ENCODE measurements at regions not wholly inside any gene's neighbourhood (a gene's known extent, or its start where the extent isn't known, plus 50 kb on each side); places are given as distances from the start of the nearest gene placed in this dataset.

GRCh38 chr1:4132352-4133296 lies 232.6 kb upstream of the C1orf174 start:
- Histone ChIP-seq H3K27ac (ENCODE audit: insufficient read depth, low read length) (no peak overlapping the region), H3K4me1 (ENCODE audit: control insufficient read depth, insufficient read depth, low read length) (no peaks in the 10 kb centered on the region), H2AK5ac (ENCODE audit: low read depth, low read length) (no peak overlapping the region), H3K23ac (ENCODE audit: low read depth, low read length) (no peak overlapping the region), H3K4me2 (ENCODE audit: low read depth, low read length) (no peak overlapping the region), H3K4ac (ENCODE audit: low read depth, low read length) (no peak overlapping the region), H3K4me3 (ENCODE audit: insufficient read depth, low read depth, low read length) (no peak overlapping the region), H4K5ac (ENCODE audit: low read depth, low read length) (no peak overlapping the region), H3K9me3 (ENCODE audit: control insufficient read depth, insufficient read depth, low read length) (peaks cover 55% of the 10 kb centered on the region), H2BK5ac (ENCODE audit: low read depth, low read length, poor library complexity, severe bottlenecking) (no peak overlapping the region), H3K36me3 (ENCODE audit: control insufficient read depth, insufficient read depth, low read length) (no peaks in the 10 kb centered on the region), H3K14ac (replicated peaks; ENCODE audit: low read depth, low read length) (no peak overlapping the region), H3K9ac (ENCODE audit: low read depth, low read length) (no peak overlapping the region), H3K79me1 (ENCODE audit: low read depth in 1 of 2, low read length in 2 of 2) (no peaks in the 10 kb centered on the region), H3K56ac (ENCODE audit: extremely low read depth, insufficient read depth, low read length) (no peak overlapping the region), H3K27me3 (ENCODE audit: control insufficient read depth, insufficient read depth, low read length) (no peaks in the 10 kb centered on the region), H2AK9ac (replicated peaks; ENCODE audit: low read depth, low read length, poor library complexity) (no peak overlapping the region), H2BK20ac (ENCODE audit: low read depth, low read length) (no peak overlapping the region), H2BK15ac (ENCODE audit: low read depth, low read length) (no peak overlapping the region), H2BK120ac (ENCODE audit: low read depth, low read length) (no peak overlapping the region), H4K8ac (ENCODE audit: low read depth in 2 of 2, low read length in 2 of 2) (no peak overlapping the region), H4K91ac (ENCODE audit: insufficient read depth, low read depth, low read length) (no peak overlapping the region), H3K18ac (ENCODE audit: low read depth, low read length) (no peak overlapping the region), H3K9me1 (ENCODE audit: insufficient read depth, low read length) (no peaks in the 10 kb centered on the region), H2AFZ (replicated peaks; ENCODE audit: low read length, poor library complexity) (no peak overlapping the region), H4K20me1 (ENCODE audit: insufficient read depth, low read length) (no peaks in the 10 kb centered on the region)
- DNase-seq = no peak
- 66% methylated on average over 15 of the region's 53 CpGs; no CpG with 5 or more reads in 1 of the 2 experiments for WGBS, 2 experiments (ENCODE audit: extremely low coverage in 2 of 2, insufficient read length in 1 of 2)
- dilution Hi-C loops (cut with HindIII; ENCODE audit: low sequenced_read_pairs, unreplicated experiment) (no loop called here), intact Hi-C loops (cut with micrococcal nuclease) (no loop called here), in situ Hi-C loops (cut with MboI; ENCODE audit: low sequenced_read_pairs) (no loop called here)
- CTCF ChIA-PET = no interaction called here
- TF ChIP-seq CTCF (conservative IDR thresholded peaks at IDR 0.05; ENCODE audit: low read depth, low read length) = no peak
- no peak for TF ChIP-seq CHD1 (IDR thresholded peaks at IDR 0.05; ENCODE audit: low read depth, low read length)
- no peak for TF ChIP-seq BHLHE40 (IDR thresholded peaks at IDR 0.05; ENCODE audit: low read depth, low read length)
- TF ChIP-seq MXI1 (IDR thresholded peaks at IDR 0.05; ENCODE audit: borderline replicate concordance, low read depth, low read length) = no peak
- no peak for TF ChIP-seq SMC3 (IDR thresholded peaks at IDR 0.05; ENCODE audit: low read depth, low read length)
- no peak for TF ChIP-seq RAD21 (IDR thresholded peaks at IDR 0.05; ENCODE audit: low read length)
- TF ChIP-seq ELK1 (IDR thresholded peaks at IDR 0.05; ENCODE audit: borderline replicate concordance, low read depth, low read length) = no peak
- no peak for TF ChIP-seq MAZ (IDR thresholded peaks at IDR 0.05; ENCODE audit: borderline replicate concordance, low read depth, low read length)
- BruUV-seq (replicated peaks) = no TSS peak
- ATAC-seq (ENCODE audit: low read depth) = no peak
- POLR2A ChIA-PET (ENCODE audit: unreplicated experiment) = no interaction called here
